Liver (tissue), 3 donors: ENCODE measurements at regions not wholly inside any gene's neighbourhood (a gene's known extent, or its start where the extent isn't known, plus 50 kb on each side); places are given as distances from the start of the nearest gene placed in this dataset.

Experiments used
- GABPA ChIP-seq, 2 donors: IDR thresholded peaks in 1 of 2; conservative IDR thresholded peaks in 1 of 2; 2 replicates each; pipeline ENCODE4 v1.6.1; 2016; ENCODE audit warnings: antibody characterized with exemption in 2 of 2, mild to moderate bottlenecking in 1 of 2, moderate library complexity in 1 of 2
- HNF4A ChIP-seq, 2 donors: conservative IDR thresholded peaks; 2 replicates each; pipeline ENCODE4 v1.6.1; 2016; ENCODE audit warnings: antibody characterized with exemption in 2 of 2, mild to moderate bottlenecking in 2 of 2
- JUND ChIP-seq, 2 donors: IDR thresholded peaks; 2 replicates each; pipeline ENCODE4 v1.6.1; 2016; ENCODE audit warnings: antibody characterized with exemption in 2 of 2
- RAD21 ChIP-seq, 2 donors: IDR thresholded peaks; 2 replicates each; pipeline ENCODE4 v1.6.1; 2016; ENCODE audit warnings: antibody characterized with exemption in 2 of 2, mild to moderate bottlenecking in 2 of 2
- RXRA ChIP-seq, 2 donors: IDR thresholded peaks; 2 replicates each; pipeline ENCODE4 v1.6.1; 2017 to 2018; ENCODE audit warnings: antibody characterized with exemption in 2 of 2, mild to moderate bottlenecking in 1 of 2
- SP1 ChIP-seq: IDR thresholded peaks from 2 replicates; pipeline ENCODE4 v1.6.1; 2018; ENCODE audit warnings: antibody characterized with exemption, mild to moderate bottlenecking
- TAF1 ChIP-seq: conservative IDR thresholded peaks from 2 replicates; pipeline ENCODE4 v1.6.1; 2016; ENCODE audit warnings: antibody characterized with exemption, mild to moderate bottlenecking
- TF ChIP-seq, protein P1 (sequence below): IDR thresholded peaks from 2 replicates; pipeline ENCODE4 v1.6.1; 2016; ENCODE audit warnings: antibody characterized with exemption
- TF ChIP-seq, protein P2 (sequence below): fragments of 150-350 bp; IDR thresholded peaks from 2 replicates; pipeline ENCODE4 v1.5.1; 2017; ENCODE audit warnings: improper control_type of control experiment, low read depth, low read length; ENCODE audit not compliant: missing input control
- TF ChIP-seq, protein P3 (sequence below): IDR thresholded peaks from 2 replicates; pipeline ENCODE4 v1.6.1; 2016; ENCODE audit warnings: antibody characterized with exemption, mild to moderate bottlenecking
- TF ChIP-seq, protein P4 (sequence below): IDR thresholded peaks from 2 replicates; pipeline ENCODE4 v1.6.1; 2016; ENCODE audit warnings: antibody characterized with exemption
- TF ChIP-seq, protein P5 (sequence below): IDR thresholded peaks from 2 replicates; pipeline ENCODE4 v1.6.1; 2016; ENCODE audit warnings: antibody characterized with exemption
- donor health status: healthy.
- donor health status: healthy.

DNA sequence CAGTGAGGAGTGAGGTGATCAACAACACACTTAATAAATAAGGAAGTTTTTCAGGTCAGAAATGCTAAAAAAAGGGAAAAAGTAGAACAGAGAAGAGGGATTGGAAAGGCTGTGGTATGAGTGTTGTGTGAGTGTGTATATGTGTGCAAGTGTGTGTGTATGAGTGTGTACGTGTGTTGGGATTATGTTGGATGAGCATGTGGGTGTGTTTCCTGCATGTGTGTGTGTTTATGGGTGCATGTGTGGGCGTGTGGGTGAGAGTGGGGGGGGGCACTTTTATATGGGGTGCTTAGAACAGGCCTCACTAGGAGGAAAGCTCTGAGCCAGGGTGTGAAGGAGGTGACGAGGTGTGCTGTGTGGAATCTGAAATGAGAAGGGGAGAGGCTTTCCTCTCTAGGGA is 116.8 kb upstream of the SLC22A23 start:
- TF ChIP-seq SP1 (no peak), TAF1 (no peak), RXRA (IDR thresholded peaks at IDR 0.05) (no peak), RAD21 (IDR thresholded peaks at IDR 0.05) (no peak), JUND (IDR thresholded peaks at IDR 0.05) (no peak), HNF4A (conservative IDR thresholded peaks at IDR 0.05) (no peak), GABPA (IDR thresholded peaks at IDR 0.05 in 1 of 2, conservative IDR thresholded peaks at IDR 0.05 in 1 of 2) (no peak)
- TF ChIP-seq, protein P1, sequence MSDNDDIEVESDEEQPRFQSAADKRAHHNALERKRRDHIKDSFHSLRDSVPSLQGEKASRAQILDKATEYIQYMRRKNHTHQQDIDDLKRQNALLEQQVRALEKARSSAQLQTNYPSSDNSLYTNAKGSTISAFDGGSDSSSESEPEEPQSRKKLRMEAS = no peak
- TF ChIP-seq, protein P2, sequence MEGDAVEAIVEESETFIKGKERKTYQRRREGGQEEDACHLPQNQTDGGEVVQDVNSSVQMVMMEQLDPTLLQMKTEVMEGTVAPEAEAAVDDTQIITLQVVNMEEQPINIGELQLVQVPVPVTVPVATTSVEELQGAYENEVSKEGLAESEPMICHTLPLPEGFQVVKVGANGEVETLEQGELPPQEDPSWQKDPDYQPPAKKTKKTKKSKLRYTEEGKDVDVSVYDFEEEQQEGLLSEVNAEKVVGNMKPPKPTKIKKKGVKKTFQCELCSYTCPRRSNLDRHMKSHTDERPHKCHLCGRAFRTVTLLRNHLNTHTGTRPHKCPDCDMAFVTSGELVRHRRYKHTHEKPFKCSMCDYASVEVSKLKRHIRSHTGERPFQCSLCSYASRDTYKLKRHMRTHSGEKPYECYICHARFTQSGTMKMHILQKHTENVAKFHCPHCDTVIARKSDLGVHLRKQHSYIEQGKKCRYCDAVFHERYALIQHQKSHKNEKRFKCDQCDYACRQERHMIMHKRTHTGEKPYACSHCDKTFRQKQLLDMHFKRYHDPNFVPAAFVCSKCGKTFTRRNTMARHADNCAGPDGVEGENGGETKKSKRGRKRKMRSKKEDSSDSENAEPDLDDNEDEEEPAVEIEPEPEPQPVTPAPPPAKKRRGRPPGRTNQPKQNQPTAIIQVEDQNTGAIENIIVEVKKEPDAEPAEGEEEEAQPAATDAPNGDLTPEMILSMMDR = no peak
- TF ChIP-seq, protein P3, sequence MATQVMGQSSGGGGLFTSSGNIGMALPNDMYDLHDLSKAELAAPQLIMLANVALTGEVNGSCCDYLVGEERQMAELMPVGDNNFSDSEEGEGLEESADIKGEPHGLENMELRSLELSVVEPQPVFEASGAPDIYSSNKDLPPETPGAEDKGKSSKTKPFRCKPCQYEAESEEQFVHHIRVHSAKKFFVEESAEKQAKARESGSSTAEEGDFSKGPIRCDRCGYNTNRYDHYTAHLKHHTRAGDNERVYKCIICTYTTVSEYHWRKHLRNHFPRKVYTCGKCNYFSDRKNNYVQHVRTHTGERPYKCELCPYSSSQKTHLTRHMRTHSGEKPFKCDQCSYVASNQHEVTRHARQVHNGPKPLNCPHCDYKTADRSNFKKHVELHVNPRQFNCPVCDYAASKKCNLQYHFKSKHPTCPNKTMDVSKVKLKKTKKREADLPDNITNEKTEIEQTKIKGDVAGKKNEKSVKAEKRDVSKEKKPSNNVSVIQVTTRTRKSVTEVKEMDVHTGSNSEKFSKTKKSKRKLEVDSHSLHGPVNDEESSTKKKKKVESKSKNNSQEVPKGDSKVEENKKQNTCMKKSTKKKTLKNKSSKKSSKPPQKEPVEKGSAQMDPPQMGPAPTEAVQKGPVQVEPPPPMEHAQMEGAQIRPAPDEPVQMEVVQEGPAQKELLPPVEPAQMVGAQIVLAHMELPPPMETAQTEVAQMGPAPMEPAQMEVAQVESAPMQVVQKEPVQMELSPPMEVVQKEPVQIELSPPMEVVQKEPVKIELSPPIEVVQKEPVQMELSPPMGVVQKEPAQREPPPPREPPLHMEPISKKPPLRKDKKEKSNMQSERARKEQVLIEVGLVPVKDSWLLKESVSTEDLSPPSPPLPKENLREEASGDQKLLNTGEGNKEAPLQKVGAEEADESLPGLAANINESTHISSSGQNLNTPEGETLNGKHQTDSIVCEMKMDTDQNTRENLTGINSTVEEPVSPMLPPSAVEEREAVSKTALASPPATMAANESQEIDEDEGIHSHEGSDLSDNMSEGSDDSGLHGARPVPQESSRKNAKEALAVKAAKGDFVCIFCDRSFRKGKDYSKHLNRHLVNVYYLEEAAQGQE = no peak
- TF ChIP-seq, protein P4, sequence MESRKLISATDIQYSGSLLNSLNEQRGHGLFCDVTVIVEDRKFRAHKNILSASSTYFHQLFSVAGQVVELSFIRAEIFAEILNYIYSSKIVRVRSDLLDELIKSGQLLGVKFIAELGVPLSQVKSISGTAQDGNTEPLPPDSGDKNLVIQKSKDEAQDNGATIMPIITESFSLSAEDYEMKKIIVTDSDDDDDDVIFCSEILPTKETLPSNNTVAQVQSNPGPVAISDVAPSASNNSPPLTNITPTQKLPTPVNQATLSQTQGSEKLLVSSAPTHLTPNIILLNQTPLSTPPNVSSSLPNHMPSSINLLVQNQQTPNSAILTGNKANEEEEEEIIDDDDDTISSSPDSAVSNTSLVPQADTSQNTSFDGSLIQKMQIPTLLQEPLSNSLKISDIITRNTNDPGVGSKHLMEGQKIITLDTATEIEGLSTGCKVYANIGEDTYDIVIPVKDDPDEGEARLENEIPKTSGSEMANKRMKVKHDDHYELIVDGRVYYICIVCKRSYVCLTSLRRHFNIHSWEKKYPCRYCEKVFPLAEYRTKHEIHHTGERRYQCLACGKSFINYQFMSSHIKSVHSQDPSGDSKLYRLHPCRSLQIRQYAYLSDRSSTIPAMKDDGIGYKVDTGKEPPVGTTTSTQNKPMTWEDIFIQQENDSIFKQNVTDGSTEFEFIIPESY = no peak
- TF ChIP-seq, protein P5, sequence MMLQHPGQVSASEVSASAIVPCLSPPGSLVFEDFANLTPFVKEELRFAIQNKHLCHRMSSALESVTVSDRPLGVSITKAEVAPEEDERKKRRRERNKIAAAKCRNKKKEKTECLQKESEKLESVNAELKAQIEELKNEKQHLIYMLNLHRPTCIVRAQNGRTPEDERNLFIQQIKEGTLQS = no peak
